ENCODE measurements at regions not wholly inside any gene's neighbourhood (a gene's known extent, or its start where the extent isn't known, plus 50 kb on each side); places are given as distances from the start of the nearest gene placed in this dataset.
A peak's percentile ranks its signal among the peaks of the same experiment; 100 is the strongest.

DNA sequence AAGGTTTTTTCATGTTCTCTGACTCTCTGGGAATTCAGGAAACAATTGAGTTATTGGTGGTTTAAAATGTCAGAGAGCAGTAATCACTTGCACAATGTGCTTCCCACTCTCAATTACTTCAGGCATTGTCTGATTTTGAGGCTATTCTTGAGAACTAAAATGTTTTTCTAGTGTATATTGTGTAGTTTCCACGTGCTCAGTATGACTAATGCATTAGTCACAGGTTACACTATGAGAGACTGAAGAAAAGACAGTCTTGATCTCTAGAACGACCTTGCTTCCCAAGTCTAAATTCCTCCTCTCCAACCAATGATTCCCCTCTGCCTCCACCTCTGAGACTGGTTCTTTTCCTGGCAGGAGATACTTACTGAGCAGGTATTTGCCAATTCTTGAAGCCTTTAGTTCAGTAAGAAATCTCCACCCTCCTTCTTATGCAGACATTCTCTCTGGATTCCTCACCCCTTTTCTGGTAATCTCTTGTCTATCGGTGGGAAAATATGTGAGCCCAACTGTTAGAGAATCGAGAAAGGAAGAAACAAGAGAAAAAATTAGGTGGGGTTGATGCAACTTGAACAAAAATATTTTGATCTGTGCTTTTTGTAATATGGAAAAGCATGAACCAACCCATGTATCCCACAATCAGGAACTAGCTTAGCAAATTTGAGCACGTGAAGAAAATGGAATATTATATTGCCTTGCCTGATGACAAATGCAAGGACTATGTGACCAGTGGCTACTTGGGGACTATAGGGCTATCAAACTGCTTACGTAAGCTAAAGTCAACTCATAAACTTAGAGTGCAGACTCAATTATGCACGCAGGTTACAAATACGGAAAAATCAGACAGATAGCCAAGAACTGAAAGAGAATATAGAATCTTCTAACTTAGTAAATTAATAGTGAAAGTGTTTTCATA is 61.1 kb upstream of the SLC22A16 start:
- no peak for DNase-seq

DNA sequence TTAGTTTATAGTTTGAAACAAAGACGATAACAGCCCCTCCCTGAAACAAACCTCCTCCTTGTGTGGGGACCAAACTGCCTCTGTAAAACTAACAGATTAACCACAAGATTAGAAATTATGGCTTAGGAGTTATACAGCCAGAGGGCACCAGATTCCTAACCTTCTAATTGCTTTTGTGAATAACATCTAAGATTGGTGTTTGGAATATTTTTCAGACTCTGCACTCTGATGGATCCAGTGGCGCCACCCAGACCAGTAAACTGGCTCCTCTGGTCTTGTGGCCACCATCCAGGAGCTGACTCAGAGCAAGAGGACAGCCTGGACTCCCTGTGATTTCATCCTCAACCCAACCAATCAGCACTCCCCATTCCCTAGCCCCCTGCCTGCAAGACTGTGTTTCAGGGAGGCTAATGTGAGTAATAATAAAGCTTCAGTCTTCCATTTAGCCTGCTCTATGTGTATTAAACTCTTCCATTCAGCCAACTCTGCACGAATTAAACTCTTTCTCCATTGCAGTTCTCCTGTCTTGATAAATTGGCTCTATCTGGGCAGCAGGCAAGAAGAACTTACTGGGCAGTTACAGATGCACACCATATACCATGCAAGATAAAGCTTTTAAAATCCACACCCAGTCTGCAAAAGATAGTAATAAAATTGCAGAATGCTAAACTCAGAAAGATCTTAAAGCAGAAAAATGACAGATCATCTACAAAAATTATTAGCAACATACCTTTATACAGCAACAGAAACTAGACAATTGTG is 58.5 kb upstream of the SLC22A16 start:
- no peak for DNase-seq

DNA sequence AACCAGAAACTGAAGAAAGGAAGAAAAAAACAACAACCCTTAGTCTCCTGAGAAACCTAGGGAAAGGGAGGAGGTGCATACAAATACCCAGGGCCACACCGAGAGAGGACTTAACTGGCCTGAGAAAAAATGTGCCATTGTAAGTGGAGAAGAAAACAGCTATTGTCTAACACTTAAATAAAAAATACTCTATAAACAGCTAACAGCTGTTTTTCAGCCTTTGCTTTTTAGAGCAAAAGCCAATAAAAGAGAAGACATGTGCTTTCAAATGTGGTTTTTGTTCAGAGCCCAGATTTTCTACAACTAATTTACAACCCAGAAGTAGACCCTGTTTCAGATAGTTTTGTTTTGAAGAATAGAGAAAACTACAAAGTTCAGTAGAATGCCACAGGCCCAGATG is 56.0 kb upstream of the SLC22A16 start:
- DNase-seq, result no peak

DNA sequence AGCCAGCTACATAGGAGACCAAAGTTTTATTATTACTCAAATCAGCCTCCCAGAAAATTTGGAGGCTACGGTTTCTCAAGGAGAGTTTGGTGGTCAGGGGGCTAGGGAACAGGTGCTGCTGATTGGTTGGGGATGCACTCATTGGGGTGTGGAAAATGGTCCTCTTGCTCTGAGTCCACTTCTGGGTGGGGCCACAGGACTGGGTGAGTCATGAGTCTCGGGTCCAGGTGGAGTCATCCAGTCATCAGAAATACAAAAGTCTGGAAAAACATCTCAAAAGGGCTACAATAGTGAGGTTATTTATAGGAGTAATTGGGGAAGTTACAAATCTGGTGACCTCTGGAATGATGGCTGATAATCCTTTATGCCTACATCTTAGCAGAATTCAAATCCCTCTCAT is 54.3 kb upstream of the SLC22A16 start:
- DNase-seq, result no peak

DNA sequence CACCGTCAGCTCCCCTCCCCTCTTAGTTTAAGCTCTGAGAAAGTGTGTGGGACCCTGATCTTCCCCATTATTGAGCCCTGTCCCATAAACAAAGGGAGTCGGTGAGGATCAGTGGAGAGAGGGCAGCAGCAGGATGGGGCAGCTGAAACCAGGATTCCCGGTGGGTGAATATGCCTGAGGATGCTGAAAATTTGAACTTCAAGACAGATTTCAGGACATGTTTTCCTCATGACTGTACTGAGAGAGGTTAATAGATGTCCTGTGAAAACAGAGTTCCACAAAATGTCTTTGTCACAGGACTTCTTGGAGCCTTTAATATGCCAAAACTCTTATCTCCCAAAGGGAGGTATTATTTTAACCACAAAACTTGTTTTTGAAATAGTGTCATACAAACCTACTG is 53.5 kb upstream of the SLC22A16 start:
- DNase-seq, result no peak

DNA sequence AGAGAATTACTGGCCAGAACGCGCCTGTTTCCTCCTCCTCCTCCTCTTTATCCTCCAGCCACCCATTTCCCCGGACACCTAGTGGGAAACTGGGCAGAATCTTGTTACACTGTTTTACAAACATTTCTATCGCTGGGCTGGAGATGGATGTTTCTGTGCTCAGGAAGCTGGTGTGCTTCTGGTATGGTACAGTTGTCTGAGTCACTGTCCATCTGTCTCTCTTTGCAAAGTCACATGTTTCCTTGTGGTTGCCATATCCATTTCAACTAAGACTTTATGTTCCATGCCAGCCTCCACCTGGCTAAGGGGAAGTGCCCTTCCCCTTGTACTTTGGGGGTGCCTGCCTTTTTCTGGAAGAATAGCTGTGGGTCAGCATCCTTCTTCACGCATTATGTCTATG is 52.9 kb upstream of the SLC22A16 start:
- DNase-seq, result no peak

DNA sequence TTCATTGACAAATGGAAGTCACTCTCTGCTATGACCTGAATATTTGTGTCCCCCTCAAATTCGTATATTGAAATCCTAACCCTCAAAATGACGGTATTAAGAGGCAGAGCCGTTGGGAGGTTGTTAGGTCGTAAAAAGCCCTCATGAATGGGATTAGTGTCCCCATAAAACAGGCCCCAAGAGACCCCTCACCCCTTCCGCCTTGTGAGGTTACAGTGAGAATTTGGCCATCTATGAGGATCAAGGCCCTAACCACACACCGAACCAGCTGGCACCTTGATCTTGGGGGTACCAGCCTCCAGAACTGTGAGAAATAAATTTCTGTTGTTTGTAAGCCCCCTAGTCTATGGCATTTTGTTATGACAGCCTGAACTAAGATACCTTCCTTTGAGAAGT is 52.5 kb upstream of the SLC22A16 start:
- DNase-seq, result no peak

DNA sequence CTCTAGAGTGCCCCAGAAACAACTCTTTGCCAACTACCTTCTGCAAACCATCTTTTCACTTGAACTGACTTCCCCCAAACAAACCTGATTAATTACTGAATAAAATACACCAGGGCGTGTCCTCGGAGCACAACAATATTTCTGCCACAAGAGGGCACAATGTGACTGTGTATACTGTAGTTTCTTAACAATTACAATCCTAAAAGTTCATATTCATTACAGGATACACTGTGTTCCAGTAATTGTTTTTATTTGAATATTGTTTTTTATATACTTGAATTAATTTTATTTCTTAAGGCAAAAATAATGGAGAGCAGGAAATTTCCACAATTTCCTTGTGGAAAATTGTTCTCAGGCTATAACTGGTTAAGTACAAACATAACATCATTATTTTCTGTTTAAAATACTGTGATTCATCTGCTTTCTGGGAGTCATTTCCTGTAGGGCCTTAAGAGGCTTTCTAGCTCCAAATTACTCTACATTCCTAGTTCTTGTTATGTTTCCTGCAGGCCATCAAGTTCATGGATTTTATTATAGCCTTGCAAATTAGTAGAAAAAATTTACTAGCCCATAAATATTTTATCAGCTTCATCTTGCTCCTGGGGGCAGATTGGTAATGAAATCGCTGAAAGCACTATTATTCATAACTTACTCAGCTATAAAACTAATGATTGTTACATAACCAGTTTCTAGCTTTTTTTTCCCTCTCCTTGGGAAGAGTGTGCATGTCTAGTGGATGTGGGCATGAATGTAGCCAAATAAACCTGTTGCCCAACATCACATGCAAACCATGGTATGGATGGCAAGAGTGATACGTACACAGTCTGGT is 51.9 kb upstream of the SLC22A16 start:
- DNase-seq, result peak; percentile 3

DNA sequence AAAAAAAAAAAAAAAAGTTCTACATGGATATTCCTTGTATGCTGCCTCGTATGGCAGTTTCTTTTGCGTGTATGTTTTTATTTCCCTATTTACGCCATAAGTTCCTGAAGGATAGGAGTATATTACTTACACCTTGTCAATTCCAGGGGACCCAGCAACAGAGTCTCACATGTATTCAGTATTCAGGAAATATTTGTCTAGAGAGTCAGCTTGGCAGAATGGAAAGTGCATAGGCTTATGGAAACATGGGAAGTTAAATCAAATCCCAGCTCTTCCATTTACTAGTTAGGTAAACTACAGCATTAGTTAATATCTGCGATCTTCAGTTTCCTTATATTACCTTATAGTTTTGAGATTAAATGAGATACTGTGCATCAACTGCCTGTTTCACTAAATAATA is 51.1 kb upstream of the SLC22A16 start:
- DNase-seq, result no peak

DNA sequence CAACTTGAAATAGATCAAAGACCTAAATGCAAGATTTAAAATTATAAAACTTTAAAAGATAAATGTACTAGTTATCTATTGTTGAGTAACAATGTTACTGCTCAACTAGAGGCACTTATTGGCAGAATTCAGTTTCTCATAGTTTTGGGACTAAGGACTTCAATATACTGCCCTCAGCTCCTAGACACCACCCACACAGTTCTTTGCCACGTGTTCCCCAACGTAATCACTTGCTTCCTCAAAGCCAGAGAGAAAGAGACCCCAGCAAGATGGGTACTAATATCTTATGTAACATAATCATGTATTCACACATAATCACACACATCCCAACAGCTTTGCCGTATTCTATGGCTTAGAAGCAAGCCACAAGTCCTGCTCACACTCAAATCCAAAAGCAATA is 50.3 kb upstream of the SLC22A16 start:
- no peak for DNase-seq
